Inflammatory macrophage treated with lipopolysaccharide for 4 hours (primary cell): ENCODE measurements at regions not wholly inside any gene's neighbourhood (a gene's known extent, or its start where the extent isn't known, plus 50 kb on each side); places are given as distances from the start of the nearest gene placed in this dataset.
A peak's percentile ranks its signal among the peaks of the same experiment; 100 is the strongest.

Source experiments
- DNase-seq: peaks from one replicate; pipeline ENCODE4 v3.0.0-alpha.2; 2020

DNA sequence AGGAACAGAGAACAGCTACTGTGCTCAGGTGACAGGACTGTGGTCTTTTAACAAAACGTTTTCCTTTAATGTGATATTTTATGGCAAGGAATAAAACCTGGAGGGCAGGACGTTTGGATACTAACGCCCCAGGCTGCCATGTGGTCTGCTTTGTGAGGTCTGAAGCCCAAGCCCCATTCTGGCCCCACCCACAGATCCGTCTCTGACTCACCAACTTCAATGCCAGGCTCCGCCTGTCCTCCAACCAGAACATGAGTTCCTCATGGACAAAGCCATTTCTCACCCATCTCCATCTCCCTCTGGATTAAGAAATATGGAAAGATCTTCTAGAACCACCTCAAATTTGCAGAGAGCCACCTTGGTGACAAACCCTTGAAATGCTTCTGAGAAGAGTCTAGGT is 148.8 kb downstream of the CRYBB2 start:
- no peak for DNase-seq

DNA sequence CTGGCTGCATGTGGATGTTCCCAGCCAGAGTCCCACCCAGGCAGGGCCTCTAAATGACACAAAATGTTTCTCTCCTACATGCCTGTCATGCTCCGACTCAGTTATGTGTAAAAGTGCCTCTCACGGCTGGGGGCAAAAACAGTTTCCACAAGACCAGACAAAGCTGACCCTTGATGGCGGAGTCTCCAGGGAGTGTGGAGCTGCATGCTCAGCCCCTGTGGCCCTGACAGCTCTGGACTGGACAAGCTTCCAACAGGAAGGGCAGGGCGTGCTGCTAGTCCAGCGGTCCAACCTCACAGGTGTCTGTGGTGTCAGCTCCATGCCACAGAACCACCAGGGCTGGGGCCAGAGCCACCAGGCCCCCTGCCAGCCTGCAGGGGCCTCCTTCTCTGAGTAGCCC is 149.6 kb downstream of the CRYBB2 start:
- no peak for DNase-seq

DNA sequence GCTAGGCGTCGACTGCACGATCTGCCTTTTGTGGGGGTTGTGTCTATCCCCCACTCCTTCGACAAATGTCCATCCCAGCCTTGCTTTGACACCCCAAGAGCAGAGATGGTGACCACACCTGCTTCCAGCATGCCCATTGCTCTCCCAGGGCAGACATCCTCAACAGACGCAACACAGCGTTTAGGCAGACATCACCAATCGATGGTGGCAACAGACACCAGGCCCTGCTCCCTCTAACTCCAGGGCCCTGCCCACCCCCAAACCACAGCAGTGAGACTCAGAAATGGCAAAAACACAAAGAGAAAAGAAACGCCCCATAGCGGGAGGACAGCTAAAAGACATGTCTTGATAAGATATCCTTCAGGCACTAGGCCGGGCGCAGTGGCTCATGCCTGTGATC is 150.9 kb downstream of the CRYBB2 start:
- DNase-seq = no peak

DNA sequence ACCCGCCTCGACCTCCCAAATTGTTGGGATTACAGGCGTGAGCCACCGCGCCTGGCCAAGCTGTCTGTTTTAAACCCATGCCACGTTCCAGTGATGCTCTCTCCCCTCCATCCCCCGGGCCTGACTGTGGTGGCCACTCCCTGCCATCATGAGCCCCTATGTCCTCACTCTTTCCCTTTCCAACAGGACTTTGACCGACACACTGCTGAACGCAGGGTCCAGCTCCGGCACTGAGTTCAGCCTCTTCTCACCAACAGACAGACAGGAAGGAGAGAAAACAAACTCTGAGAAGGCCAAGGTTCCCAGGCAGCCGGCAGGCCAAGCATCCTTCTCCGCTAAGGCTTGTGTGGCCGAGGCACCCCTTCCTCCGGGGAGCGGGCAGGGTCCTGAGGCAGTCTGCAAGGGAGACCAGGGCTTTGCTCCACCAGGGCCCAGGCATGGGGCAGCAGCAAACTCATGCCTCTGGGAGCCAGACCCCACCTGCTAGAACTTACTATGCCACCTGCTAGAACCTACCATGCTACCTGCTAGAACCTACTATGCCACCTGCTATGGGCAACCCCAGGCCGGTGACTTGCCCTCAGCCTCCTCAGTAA is 152.7 kb downstream of the CRYBB2 start:
- no peak for DNase-seq

DNA sequence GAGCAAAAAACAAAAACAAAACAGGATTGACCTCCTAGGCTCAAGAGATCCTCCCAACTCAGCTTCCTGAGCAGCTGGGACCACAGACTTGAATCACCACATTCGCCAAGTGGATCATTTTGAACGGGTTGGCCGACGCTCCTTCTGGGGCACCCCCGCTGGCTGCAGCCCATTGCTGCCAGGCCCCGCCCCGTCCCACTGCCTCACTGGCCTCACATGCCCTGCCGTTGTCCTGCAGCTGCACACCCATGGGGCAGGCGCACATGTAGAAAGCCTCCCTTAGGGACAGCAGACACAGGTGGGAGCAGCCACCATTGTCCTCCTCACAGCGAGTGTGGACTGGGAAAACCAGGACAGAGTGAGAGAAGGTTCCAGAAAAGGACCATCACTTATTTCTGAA is 154.5 kb downstream of the CRYBB2 start:
- no peak for DNase-seq

DNA sequence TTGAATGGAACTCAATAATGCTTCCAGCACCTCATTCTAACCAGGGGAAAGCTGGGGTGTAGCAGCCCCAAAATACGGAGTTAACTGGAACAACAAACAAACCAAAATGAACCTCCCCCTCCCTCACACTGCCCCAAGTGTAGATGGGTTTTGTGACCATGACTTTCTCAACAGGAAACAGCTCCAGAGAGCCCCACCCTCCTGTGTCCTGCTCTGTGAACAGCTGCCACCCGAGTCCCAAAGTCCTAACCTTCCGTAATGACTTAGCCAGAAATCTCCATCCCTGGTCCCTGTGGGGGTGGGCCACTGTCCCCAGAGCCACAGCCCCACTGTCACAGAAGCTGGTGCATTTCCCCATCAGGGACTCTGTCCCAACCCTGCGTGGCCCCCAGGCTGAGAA is 155.4 kb downstream of the CRYBB2 start:
- DNase-seq = no peak

DNA sequence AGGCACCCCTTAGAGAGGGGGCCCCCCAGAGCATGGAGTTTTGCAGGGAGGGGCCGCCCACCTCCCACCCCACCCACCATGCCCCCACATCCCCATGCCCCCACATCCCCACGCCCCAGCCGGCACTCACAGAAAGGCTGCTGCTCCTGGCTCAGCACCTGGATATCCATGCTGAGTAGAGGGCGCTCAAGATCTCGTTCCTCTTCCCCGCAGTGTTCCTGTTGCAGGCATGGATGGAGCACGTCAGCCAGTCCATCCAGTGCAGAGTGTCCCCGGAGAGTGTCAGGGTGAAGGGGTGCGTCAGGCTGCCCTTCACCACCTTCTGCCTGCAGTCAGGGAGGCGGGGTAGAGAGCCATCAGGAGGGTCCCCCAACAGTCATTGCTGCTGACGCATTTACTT is 156.2 kb downstream of the CRYBB2 start:
- DNase-seq = no peak

DNA sequence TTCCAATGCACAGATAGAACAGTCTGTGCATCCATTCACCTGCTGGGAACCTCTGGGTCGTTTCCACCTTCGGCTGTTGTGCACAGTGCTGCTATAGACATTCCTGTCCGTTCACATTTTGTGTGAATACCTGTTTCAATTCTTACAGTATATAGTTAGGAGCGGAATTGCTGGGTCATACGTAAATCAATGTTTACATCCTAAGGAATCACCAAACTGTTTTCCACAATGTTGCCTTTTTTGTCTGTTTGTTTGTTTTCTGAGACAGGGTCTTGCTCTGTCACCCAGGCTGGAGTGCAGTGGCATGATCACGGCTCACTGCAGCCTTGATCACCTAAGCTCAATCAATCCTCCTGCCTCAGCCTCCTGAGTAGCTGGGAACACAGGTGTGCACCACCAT is 158.3 kb downstream of the CRYBB2 start:
- DNase-seq = no peak

DNA sequence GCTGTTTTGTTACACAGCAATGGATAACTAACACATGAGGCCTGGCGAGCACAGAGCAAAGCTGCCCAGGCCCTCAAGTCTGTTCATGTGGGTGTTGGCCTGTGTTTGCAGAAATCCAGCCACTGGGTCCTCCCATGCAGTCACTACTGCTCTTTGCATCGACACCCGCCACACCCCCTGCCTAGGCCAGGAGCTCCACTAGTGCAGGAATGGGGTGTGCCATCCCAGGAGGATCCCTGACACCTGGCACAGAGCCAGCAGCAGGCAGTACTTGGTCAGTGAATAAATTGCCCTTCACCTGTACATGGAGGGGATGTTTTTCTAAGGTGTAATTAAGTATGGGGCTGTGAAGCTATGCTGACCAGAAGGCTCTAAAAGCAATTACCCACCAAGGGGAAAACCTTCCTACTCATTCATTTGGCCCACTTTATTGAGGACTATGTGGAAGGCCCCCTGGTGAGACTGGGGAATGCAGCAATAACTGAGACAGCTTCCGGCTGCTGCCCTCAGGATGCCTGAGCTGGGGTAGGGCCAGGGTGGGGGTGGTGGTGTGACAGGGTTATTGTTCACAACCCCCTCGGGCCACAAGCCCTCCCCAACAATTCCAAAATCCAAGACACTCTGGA is 160.8 kb downstream of the CRYBB2 start:
- DNase-seq = no peak

DNA sequence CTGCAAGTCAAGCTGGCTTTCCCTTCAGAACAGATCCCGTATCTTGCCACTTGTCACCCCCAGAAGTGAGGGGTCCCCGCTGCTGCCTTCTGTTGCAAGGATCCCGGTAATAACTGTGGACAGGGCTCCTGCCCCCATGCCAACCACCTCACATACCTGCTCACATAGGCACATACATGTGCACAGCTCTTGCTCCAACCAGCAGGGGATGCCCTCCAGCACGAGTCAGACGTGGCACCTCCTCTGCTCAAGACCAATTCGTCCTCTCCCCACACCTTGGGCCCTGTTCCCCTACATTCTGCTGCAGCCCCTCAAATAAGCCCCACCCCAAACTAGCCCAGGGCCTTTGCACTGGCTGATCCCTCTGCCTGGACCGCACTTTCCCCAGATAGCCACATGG is 163.3 kb downstream of the CRYBB2 start:
- DNase-seq = no peak

DNA sequence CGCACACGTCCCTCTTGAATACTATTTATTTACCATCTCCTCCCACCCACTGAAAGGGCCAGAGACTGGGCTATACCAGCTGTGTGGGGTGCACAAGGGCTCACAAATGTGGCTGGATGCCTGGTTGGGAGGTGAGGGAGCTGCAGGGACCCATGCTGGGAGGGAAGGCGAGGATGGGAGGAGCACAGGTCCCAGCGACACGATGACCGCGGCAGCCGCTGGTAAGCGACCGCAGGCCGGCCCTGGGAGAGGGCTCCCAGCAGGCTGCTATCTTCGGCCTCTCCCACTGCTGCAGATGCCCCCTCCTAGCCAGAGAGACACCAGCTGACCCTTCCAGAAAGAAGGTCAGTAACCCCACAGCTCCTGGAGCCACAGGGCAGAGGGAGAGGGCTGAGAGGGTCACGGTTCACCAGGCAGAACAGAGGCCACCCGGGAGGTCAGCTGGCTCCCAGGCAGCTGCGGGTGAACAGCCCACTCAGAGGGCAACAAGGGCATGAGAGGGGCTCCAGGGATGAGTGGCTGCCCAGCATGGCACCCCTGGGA is 163.9 kb downstream of the CRYBB2 start:
- no peak for DNase-seq

DNA sequence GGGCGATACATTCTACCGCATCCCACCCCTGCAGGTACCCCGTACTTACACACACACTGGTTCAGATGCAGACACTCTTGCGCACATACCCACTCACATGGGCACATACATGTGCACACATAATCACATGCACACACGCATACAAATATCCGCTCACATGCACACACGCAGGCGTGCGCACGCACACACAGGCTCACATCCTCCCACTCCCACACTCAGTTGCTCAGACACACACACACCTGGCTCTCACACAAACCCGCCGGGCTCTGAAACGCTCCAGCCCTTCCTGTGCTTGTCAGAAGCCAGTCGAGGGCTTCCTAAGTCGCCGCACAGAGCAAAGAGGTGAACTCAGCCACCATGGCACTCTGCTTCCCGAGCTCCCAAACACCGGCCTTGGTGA is 164.5 kb downstream of the CRYBB2 start:
- no peak for DNase-seq

DNA sequence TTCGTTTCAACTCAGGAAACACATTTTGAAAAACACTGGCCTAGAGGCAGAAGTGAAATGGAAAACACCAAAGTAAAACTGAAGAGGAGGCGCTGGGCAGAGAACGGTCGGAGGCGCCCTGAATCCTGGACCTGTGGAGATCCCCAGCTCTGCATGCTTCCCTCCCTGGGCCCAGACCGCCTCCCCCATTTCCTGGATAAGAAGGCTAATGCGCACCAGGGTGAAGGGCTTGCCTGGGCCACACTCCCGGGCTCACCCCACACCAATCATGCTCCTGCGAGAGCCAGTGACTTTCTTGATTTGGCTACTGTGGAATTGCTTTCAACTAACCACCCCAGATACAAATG is 167.1 kb downstream of the CRYBB2 start:
- no peak for DNase-seq

DNA sequence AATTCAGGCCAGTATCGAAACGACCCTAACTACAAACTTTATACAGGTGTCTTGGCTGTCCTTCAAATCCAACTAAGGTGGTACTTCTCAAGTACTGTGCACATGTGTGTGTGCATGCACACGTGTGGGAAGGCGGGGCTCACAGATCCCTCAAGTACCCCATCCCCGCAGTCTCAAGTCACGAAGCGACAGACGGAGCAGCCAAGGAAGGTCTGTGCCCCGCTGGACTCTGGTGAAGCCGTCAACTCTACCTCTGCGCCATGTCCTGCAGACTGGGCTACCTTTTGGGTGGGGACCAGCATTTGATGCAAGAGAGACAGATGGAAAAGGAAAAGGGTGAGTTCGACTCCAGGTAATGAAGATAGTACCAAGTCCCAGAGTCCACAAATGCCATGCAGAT is 169.0 kb downstream of the CRYBB2 start:
- no peak for DNase-seq

DNA sequence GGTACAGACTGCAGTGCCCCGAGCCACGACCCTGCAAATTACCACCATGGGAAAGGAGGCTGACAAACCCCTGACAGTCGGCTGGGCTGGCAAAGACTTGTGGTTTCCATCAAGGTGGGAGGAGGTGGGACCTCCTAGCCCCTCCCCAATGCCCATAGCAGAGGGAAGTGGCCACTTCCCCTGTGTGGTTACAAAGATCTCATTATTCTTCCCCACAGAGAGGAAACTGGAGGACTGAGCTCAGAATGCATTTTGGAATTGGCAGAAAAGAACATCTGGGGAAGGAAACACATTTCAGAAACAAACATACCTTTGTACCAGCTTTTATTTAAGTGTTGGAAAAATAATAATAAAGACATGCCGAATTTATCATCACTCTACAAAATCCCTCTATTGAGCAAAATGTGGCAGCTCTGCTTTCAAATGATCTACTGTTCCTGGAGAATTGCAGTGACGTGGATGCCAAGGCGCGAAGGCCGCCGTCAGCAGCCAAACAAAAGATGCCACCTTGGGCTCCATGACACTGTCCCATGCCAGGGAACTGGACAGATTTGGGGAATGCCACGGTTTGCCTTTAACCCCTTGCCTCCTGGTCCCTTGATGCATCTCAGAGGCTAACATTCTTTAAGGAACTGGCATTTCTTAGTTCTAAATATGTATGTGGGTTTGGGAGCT is 169.6 kb downstream of the CRYBB2 start:
- peak; percentile 30 for DNase-seq

DNA sequence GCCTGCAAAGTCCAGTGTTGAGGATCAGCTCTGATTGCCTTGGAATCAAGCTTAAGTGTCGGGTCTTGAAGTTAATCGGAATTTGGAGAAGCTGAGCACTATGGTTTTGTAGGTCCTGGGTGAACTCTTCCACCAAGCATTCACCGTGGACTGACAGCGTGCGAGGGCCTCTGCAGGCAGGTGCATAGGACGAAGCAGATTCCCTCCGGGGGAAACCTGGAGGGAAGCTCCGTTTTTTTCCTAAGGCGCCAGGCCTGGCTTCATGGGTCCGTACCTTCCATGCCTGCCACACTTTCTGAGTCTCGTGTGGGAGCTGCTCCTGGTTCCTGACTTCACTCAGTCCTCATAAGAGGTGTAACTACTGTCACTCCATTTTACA is 170.1 kb downstream of the CRYBB2 start:
- DNase-seq = no peak

DNA sequence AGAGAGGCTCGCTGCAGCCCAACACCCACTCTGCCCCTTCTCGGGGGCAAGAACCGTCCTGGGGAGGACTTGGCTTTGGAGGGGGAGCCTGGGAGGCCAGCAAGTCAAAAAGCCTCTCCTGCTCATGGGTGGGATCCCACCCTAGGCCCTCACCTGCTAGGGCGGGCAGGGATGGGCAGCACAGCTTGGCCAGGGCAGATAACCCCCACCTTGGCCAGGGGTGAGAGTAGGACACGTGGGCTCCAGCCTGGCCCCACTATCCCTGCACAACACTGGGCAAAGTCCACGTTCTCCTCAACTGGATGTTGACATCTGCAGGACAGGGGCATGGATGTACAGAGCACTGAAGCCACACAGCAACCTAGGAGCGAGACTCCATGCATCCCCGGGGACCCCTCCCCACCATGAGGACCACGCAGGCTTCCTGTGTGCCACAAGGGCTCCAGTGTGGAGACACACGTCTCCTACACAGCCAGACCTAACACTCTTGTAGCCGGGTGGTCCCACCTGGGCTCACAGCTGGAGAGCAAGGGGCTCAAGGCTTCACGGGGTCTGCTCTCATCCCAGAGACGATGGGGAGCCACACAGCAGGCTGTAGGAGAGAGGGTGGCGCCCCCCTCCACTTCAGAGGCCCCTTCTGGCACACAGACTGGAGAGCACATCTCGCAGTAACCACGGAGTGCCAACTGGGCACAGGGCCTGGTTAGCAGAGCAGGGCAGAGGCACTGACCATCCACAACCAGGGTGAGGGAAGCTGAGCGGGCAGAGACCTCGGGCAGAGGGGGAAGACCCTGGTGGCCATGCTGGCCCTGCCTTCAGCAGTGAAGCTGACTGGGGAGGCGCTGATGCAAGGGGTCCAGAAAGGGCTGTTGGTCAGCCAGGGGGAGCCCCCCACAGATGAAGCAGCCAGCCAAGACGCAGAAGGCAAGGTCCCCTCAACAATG is 171.1 kb downstream of the CRYBB2 start:
- DNase-seq = no peak

DNA sequence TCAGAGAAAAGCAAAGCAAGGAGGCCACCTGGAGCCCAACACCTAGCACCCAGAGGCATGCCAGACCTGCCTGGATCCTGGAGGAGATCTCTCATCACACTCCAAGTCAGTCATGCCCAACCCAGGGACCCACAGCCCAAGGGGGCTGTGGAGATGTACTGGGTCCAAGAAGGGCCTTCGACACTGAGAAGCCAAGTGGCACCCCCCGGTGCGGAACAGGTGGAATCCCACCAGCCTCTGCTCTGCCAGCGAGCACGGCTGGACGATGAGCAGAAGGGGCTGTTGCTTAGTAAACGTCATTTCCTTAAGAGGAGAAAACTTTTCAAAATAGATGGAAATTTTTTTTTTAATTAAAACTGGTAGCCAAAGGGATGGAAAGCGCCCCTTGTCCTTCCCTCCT is 171.9 kb upstream of the GRK3 start:
- no peak for DNase-seq

DNA sequence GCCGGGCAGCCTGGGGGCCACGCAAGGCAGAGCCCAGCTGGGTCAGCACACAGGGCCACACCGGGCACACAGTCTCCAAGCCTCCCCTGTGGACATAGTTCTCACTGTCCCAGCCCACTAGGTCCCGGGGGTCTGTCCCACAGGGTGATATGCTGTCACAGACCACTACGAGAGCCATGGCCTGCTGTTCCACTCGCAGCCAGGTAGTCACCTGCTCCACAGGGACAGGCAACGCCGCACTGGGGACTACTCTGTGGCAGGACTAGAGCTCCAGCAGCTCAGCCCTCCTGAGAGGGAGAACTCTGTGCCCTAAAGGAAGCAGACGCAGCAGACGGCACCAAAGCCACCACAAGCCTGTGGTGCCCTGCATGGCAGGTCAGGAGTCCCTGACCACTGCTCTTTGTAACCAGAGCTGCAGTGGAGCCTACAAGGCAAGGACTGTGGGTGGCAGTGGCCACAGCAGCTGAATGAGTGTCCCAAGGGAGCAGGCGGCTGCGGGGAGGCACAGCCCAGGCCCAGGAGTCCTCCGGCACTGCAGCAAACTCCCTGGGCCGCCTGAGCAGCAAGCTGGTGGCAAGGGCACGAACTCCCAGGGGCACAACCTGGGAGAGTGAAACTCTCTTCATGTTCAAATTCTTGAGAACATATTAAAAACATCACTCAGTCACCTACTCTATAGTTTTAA is 171.2 kb upstream of the GRK3 start:
- DNase-seq = no peak

DNA sequence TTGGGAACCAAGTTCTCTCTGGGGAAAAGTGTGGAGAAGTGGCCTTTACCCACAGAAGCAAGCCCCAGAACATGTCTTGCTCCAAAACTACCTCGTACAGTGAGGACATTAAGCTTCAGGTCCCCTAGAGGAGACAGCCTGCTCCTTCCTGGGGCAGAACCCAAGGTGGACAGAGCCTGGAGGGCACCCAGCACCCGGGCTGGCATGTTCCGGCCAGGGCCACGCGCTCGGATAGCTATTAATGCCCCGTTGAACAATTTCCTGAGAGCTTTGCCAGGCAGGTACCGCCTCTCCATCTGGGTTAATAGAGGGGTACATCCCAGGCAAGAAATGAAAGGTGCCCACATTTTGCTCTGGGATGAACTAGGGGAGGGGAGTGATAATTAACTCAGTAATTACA is 169.0 kb upstream of the GRK3 start:
- DNase-seq = no peak

DNA sequence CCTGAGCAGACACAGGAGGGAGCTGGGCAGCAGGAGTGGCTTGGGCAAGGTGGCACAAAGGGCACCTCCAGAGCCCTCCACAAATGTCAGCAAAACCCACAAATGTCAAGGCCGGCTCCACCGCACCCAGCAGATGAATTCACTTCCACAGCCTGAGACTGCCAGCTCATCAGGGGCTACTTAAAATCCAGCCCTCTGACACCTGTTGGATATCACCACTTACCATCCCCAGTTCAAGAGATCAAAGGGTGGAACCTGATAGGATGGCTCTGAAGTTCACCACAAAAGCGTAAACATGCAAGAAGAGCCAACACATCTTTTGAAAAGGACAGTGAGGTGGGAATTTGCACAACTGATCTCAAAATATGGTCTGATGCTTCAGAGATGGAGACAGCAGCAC is 168.6 kb upstream of the GRK3 start:
- DNase-seq = no peak

DNA sequence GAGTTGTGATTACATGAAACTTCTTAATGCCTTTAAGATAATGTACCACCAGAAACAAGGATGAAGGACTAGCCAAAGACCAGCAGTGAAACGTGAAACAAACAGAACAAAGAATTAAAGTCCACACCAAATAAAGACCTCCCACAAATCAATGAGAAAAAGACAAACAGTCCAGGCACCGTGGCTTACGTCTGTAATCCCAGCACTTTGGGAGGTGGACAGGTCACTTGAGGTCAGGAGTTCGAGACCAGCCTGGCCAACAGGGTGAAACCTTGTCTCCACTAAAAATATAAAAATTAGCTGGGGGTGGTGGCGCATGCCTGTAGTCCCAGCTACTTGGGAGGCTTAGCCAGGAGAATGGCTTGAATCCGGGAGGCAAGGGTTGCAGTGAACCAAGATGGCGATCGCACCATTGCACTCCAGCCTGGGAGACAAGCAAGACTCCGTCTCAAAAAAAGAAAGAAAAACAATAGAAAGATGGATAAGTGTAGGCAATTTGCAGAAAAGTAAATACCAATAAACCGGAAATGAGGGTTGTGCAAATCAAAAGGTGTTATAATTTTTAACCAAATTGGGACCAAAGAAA is 167.8 kb upstream of the GRK3 start:
- no peak for DNase-seq

DNA sequence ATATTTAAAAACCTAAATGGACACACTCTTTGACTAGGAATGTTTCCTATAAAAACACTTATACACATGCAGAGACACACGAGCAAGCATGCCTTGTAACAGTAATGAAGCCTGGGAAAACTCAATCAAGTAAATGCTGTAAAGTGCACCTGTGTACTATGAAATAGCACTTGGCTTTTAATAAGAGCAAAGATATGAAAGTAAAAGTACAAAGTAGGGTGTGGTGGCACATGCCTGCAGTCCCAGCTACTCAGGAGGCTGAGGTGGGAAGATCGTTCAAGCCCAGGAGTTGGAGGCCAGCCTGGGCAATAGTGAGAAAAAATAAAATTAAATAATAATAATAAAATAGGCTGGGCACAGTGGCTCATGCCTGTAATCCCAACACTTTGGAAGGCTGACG is 166.9 kb upstream of the GRK3 start:
- no peak for DNase-seq
